ENCODE measurements at regions not wholly inside any gene's neighbourhood (a gene's known extent, or its start where the extent isn't known, plus 50 kb on each side); places are given as distances from the start of the nearest gene placed in this dataset.
"Not testable (repeated sequence)": the region's sequence is repeated elsewhere in the genome, so short reads cannot be mapped to it uniquely, and the experiment has no call there.

- no peak for DNase-seq
Measured at GRCh38 chr9:135279834-135280393, 192.4 kb downstream of the OLFM1 start.

- no peak for DNase-seq
Measured at GRCh38 chr9:135280666-135281065, 193.2 kb downstream of the OLFM1 start.

- DNase-seq, result no peak
Measured at GRCh38 chr9:135281151-135281550, 193.7 kb downstream of the OLFM1 start.

GRCh38 chr9:135281791-135282737 lies 194.6 kb downstream of the OLFM1 start:
- DNase-seq, result no peak

- DNase-seq, result no peak
Measured at GRCh38 chr9:135282808-135283207, 195.3 kb downstream of the OLFM1 start.

GRCh38 chr9:135283671-135284070 lies 195.9 kb upstream of the PPP1R26 start:
- DNase-seq, result no peak

GRCh38 chr9:135284386-135285134 lies 195.0 kb upstream of the PPP1R26 start:
- DNase-seq, result no peak

GRCh38 chr9:135286187-135286925 lies 193.2 kb upstream of the PPP1R26 start:
- not testable (repeated sequence) for DNase-seq

- DNase-seq, result no peak
Measured at GRCh38 chr9:135286961-135287360, 192.6 kb upstream of the PPP1R26 start.

GRCh38 chr9:135287627-135288026 lies 192.0 kb upstream of the PPP1R26 start:
- no peak for DNase-seq

- DNase-seq, result no peak
Measured at GRCh38 chr9:135288054-135288453, 191.5 kb upstream of the PPP1R26 start.

- no peak for DNase-seq
Measured at GRCh38 chr9:135289081-135289491, 190.5 kb upstream of the PPP1R26 start.

GRCh38 chr9:135290086-135290485 lies 189.5 kb upstream of the PPP1R26 start:
- no peak for DNase-seq

- no peak for DNase-seq
Measured at GRCh38 chr9:135290566-135290965, 189.0 kb upstream of the PPP1R26 start.

- no peak for DNase-seq
Measured at GRCh38 chr9:135291165-135291564, 188.4 kb upstream of the PPP1R26 start.

GRCh38 chr9:135294836-135295235 lies 184.7 kb upstream of the PPP1R26 start:
- no peak for DNase-seq

GRCh38 chr9:135295551-135296300 lies 183.9 kb upstream of the PPP1R26 start:
- DNase-seq, result no peak

GRCh38 chr9:135296735-135297455 lies 182.7 kb upstream of the PPP1R26 start:
- DNase-seq, result no peak

GRCh38 chr9:135297456-135298075 lies 182.0 kb upstream of the PPP1R26 start:
- no peak for DNase-seq

- no peak for DNase-seq
Measured at GRCh38 chr9:135299239-135299590, 180.4 kb upstream of the PPP1R26 start.
